ENCODE measurements at regions not wholly inside any gene's neighbourhood (a gene's known extent, or its start where the extent isn't known, plus 50 kb on each side); places are given as distances from the start of the nearest gene placed in this dataset.
"Not testable (repeated sequence)": the region's sequence is repeated elsewhere in the genome, so short reads cannot be mapped to it uniquely, and the experiment has no call there.

- Histone ChIP-seq H3K4me3 (ENCODE audit: low read length in 2 of 2) (no peak overlapping the region), H3K27ac (ENCODE audit: low read length) (no peak overlapping the region), H3K4me1 (ENCODE audit: control insufficient read depth, insufficient read depth, low read length) (no peaks in the 10 kb centered on the region), H3K9ac (ENCODE audit: low read length in 2 of 2) (no peak overlapping the region), H3K27me3 (ENCODE audit: control insufficient read depth in 1 of 2, insufficient read depth in 2 of 2, low read length in 2 of 2) (no peaks in the 10 kb centered on the region), H3K36me3 (ENCODE audit: control insufficient read depth in 2 of 2, insufficient read depth in 2 of 2, low read length in 2 of 2) (no peaks in the 10 kb centered on the region), H3K9me3 (ENCODE audit: control insufficient read depth in 2 of 2, low read length in 2 of 2) (peaks cover 9 to 14% of the 10 kb centered on the region in 2 donors)
Observed at GRCh38 chr6:84967389-84967788, 203.0 kb upstream of the TBX18 start.

- Histone ChIP-seq H3K9ac (ENCODE audit: low read length in 2 of 2) (no peak overlapping the region), H3K9me3 (ENCODE audit: control insufficient read depth in 2 of 2, low read length in 2 of 2) (peaks cover 0 to 3% of the 10 kb centered on the region in 2 donors), H3K4me1 (ENCODE audit: control insufficient read depth, insufficient read depth, low read length) (no peaks in the 10 kb centered on the region), H3K27ac (ENCODE audit: low read length) (no peak overlapping the region), H3K36me3 (ENCODE audit: control insufficient read depth in 2 of 2, insufficient read depth in 2 of 2, low read length in 2 of 2) (no peaks in the 10 kb centered on the region), H3K4me3 (ENCODE audit: low read length in 2 of 2) (no peak overlapping the region), H3K27me3 (ENCODE audit: control insufficient read depth in 1 of 2, insufficient read depth in 2 of 2, low read length in 2 of 2) (no peaks in the 10 kb centered on the region)
Observed at GRCh38 chr6:84953111-84953755, 188.8 kb upstream of the TBX18 start.

GRCh38 chr6:84944926-84945325 is 180.5 kb upstream of the TBX18 start:
- not testable (repeated sequence) for H3K27me3 ChIP-seq (ENCODE audit: control insufficient read depth in 1 of 2, insufficient read depth in 2 of 2, low read length in 2 of 2); H3K9ac ChIP-seq (ENCODE audit: low read length in 2 of 2); H3K4me3 ChIP-seq (ENCODE audit: low read length in 2 of 2); H3K4me1 ChIP-seq (ENCODE audit: control insufficient read depth, insufficient read depth, low read length); H3K9me3 ChIP-seq (ENCODE audit: control insufficient read depth in 2 of 2, low read length in 2 of 2); H3K27ac ChIP-seq (ENCODE audit: low read length); H3K36me3 ChIP-seq (ENCODE audit: control insufficient read depth in 2 of 2, insufficient read depth in 2 of 2, low read length in 2 of 2)

- H3K36me3 ChIP-seq (ENCODE audit: control insufficient read depth in 2 of 2, insufficient read depth in 2 of 2, low read length in 2 of 2) = no peaks in the 10 kb centered on the region
- no peaks in the 10 kb centered on the region for H3K9me3 ChIP-seq (ENCODE audit: control insufficient read depth in 2 of 2, low read length in 2 of 2)
- no peak overlapping the region for H3K9ac ChIP-seq (ENCODE audit: low read length in 2 of 2)
- no peaks in the 10 kb centered on the region for H3K4me1 ChIP-seq (ENCODE audit: control insufficient read depth, insufficient read depth, low read length)
- no peak overlapping the region for H3K4me3 ChIP-seq (ENCODE audit: low read length in 2 of 2)
- no peaks in the 10 kb centered on the region for H3K27me3 ChIP-seq (ENCODE audit: control insufficient read depth in 1 of 2, insufficient read depth in 2 of 2, low read length in 2 of 2)
- no peak overlapping the region for H3K27ac ChIP-seq (ENCODE audit: low read length)
Observed at GRCh38 chr6:84943905-84944304, 179.5 kb upstream of the TBX18 start.

GRCh38 chr6:84941609-84942008 is 177.2 kb upstream of the TBX18 start:
- H3K36me3 ChIP-seq (ENCODE audit: control insufficient read depth in 2 of 2, insufficient read depth in 2 of 2, low read length in 2 of 2); H3K9ac ChIP-seq (ENCODE audit: low read length in 2 of 2): not testable (repeated sequence)

GRCh38 chr6:84929212-84929611 is 164.8 kb upstream of the TBX18 start:
- H3K4me1 ChIP-seq (ENCODE audit: control insufficient read depth, insufficient read depth, low read length) = no peaks in the 10 kb centered on the region
- H3K27ac ChIP-seq (ENCODE audit: low read length) = no peak overlapping the region
- no peak overlapping the region for H3K9ac ChIP-seq (ENCODE audit: low read length in 2 of 2)
- H3K27me3 ChIP-seq (ENCODE audit: control insufficient read depth in 1 of 2, insufficient read depth in 2 of 2, low read length in 2 of 2) = peaks cover 0 to 2% of the 10 kb centered on the region in 2 donors
- no peak overlapping the region for H3K4me3 ChIP-seq (ENCODE audit: low read length in 2 of 2)
- peaks cover 0 to 2% of the 10 kb centered on the region in 2 donors for H3K9me3 ChIP-seq (ENCODE audit: control insufficient read depth in 2 of 2, low read length in 2 of 2)
- H3K36me3 ChIP-seq (ENCODE audit: control insufficient read depth in 2 of 2, insufficient read depth in 2 of 2, low read length in 2 of 2) = no peaks in the 10 kb centered on the region

More at GRCh38 chr6:84941609-84942008, 177.2 kb upstream of the TBX18 start:
- not testable (repeated sequence) for H3K4me3 ChIP-seq (ENCODE audit: low read length in 2 of 2); H3K27ac ChIP-seq (ENCODE audit: low read length); H3K9me3 ChIP-seq (ENCODE audit: control insufficient read depth in 2 of 2, low read length in 2 of 2); H3K4me1 ChIP-seq (ENCODE audit: control insufficient read depth, insufficient read depth, low read length); H3K27me3 ChIP-seq (ENCODE audit: control insufficient read depth in 1 of 2, insufficient read depth in 2 of 2, low read length in 2 of 2)

GRCh38 chr6:84927551-84927950 is 163.2 kb upstream of the TBX18 start:
- Histone ChIP-seq H3K27me3 (ENCODE audit: control insufficient read depth in 1 of 2, insufficient read depth in 2 of 2, low read length in 2 of 2) (no peaks in the 10 kb centered on the region), H3K27ac (ENCODE audit: low read length) (no peak overlapping the region), H3K4me3 (ENCODE audit: low read length in 2 of 2) (no peak overlapping the region), H3K36me3 (ENCODE audit: control insufficient read depth in 2 of 2, insufficient read depth in 2 of 2, low read length in 2 of 2) (no peaks in the 10 kb centered on the region), H3K9me3 (ENCODE audit: control insufficient read depth in 2 of 2, low read length in 2 of 2) (no peaks in the 10 kb centered on the region), H3K4me1 (ENCODE audit: control insufficient read depth, insufficient read depth, low read length) (no peaks in the 10 kb centered on the region), H3K9ac (ENCODE audit: low read length in 2 of 2) (no peak overlapping the region)

- H3K4me3 ChIP-seq (ENCODE audit: low read length in 2 of 2) = no peak overlapping the region
- no peaks in the 10 kb centered on the region for H3K27me3 ChIP-seq (ENCODE audit: control insufficient read depth in 1 of 2, insufficient read depth in 2 of 2, low read length in 2 of 2)
- H3K4me1 ChIP-seq (ENCODE audit: control insufficient read depth, insufficient read depth, low read length) = no peaks in the 10 kb centered on the region
- H3K9ac ChIP-seq (ENCODE audit: low read length in 2 of 2) = no peak overlapping the region
- H3K27ac ChIP-seq (ENCODE audit: low read length) = no peak overlapping the region
- no peaks in the 10 kb centered on the region for H3K9me3 ChIP-seq (ENCODE audit: control insufficient read depth in 2 of 2, low read length in 2 of 2)
- H3K36me3 ChIP-seq (ENCODE audit: control insufficient read depth in 2 of 2, insufficient read depth in 2 of 2, low read length in 2 of 2) = no peaks in the 10 kb centered on the region
Observed at GRCh38 chr6:84926189-84927155, 162.1 kb upstream of the TBX18 start.

- no peaks in the 10 kb centered on the region for H3K9me3 ChIP-seq (ENCODE audit: control insufficient read depth in 2 of 2, low read length in 2 of 2)
- H3K4me1 ChIP-seq (ENCODE audit: control insufficient read depth, insufficient read depth, low read length) = no peaks in the 10 kb centered on the region
- H3K4me3 ChIP-seq (ENCODE audit: low read length in 2 of 2) = no peak overlapping the region
- no peaks in the 10 kb centered on the region for H3K36me3 ChIP-seq (ENCODE audit: control insufficient read depth in 2 of 2, insufficient read depth in 2 of 2, low read length in 2 of 2)
- H3K9ac ChIP-seq (ENCODE audit: low read length in 2 of 2) = no peak overlapping the region
- H3K27ac ChIP-seq (ENCODE audit: low read length) = no peak overlapping the region
- no peaks in the 10 kb centered on the region for H3K27me3 ChIP-seq (ENCODE audit: control insufficient read depth in 1 of 2, insufficient read depth in 2 of 2, low read length in 2 of 2)
Observed at GRCh38 chr6:84921891-84922290, 157.5 kb upstream of the TBX18 start.

- no peak overlapping the region for H3K9ac ChIP-seq (ENCODE audit: low read length in 2 of 2)
- no peak overlapping the region for H3K4me3 ChIP-seq (ENCODE audit: low read length in 2 of 2)
- H3K27ac ChIP-seq (ENCODE audit: low read length) = no peak overlapping the region
- H3K4me1 ChIP-seq (ENCODE audit: control insufficient read depth, insufficient read depth, low read length) = no peaks in the 10 kb centered on the region
- no peaks in the 10 kb centered on the region for H3K9me3 ChIP-seq (ENCODE audit: control insufficient read depth in 2 of 2, low read length in 2 of 2)
- no peaks in the 10 kb centered on the region for H3K27me3 ChIP-seq (ENCODE audit: control insufficient read depth in 1 of 2, insufficient read depth in 2 of 2, low read length in 2 of 2)
- no peaks in the 10 kb centered on the region for H3K36me3 ChIP-seq (ENCODE audit: control insufficient read depth in 2 of 2, insufficient read depth in 2 of 2, low read length in 2 of 2)
Observed at GRCh38 chr6:84920021-84920420, 155.6 kb upstream of the TBX18 start.

- no peaks in the 10 kb centered on the region for H3K36me3 ChIP-seq (ENCODE audit: control insufficient read depth in 2 of 2, insufficient read depth in 2 of 2, low read length in 2 of 2)
- H3K27ac ChIP-seq (ENCODE audit: low read length) = no peak overlapping the region
- H3K4me1 ChIP-seq (ENCODE audit: control insufficient read depth, insufficient read depth, low read length) = no peaks in the 10 kb centered on the region
- H3K4me3 ChIP-seq (ENCODE audit: low read length in 2 of 2) = no peak overlapping the region
- no peaks in the 10 kb centered on the region for H3K27me3 ChIP-seq (ENCODE audit: control insufficient read depth in 1 of 2, insufficient read depth in 2 of 2, low read length in 2 of 2)
- no peaks in the 10 kb centered on the region for H3K9me3 ChIP-seq (ENCODE audit: control insufficient read depth in 2 of 2, low read length in 2 of 2)
- no peak overlapping the region for H3K9ac ChIP-seq (ENCODE audit: low read length in 2 of 2)
Observed at GRCh38 chr6:84916704-84917103, 152.3 kb upstream of the TBX18 start.

Data from stomach smooth muscle (tissue), 2 donors.